ENCODE measurements at regions not wholly inside any gene's neighbourhood (a gene's known extent, or its start where the extent isn't known, plus 50 kb on each side); places are given as distances from the start of the nearest gene placed in this dataset.

GRCh38 chr1:105785021-105785420 is 1271.5 kb upstream of the PRMT6 start:
- TF ChIP-seq CTCF (IDR thresholded peaks at IDR 0.05; ENCODE audit: low read depth, low read length), result no peak
- TF ChIP-seq EZH2phosphoT487 (IDR thresholded peaks at IDR 0.05; ENCODE audit: low read depth), result no peak

Measured in OCI-LY3 (cell line).